A673 (cell line): ENCODE measurements at regions not wholly inside any gene's neighbourhood (a gene's known extent, or its start where the extent isn't known, plus 50 kb on each side); places are given as distances from the start of the nearest gene placed in this dataset.

Experiments used
- BruUV-seq: library from RNA; stranded (reverse); fragments of 400-500 nt; replicated peaks from 2 replicates; lab custom pipeline; 2021; lab: Mats Ljungman, UMichigan
- CTCF ChIA-PET: fragments of 300-600 bp; sonication (Branson Sonifier 250); formaldehyde crosslinking; loops from one replicate; lab custom pipeline; 2022; ENCODE audit warnings: antibody characterized with exemption; lab: Charles Lee
- POLR2A ChIA-PET: fragments of 300-600 bp; sonication (Branson Sonifier 250); formaldehyde crosslinking; loops from one replicate; lab custom pipeline; 2022; ENCODE audit warnings: antibody characterized with exemption; ENCODE audit not compliant: low non-redundant PET; lab: Charles Lee
- DNase-seq: peaks from one replicate; pipeline ENCODE4 v3.0.0-alpha.2; 2015; ENCODE audit warnings: low spot score
- H3K27ac ChIP-seq: fragments of 200-600 bp; sonication (generic); 2 replicates; pipeline ENCODE4 v1.5.1; 2016; ENCODE audit warnings: mixed run types, low read depth, mild to moderate bottlenecking, mixed read lengths, antibody characterized with exemption, low read length; ENCODE audit not compliant: poor library complexity, severe bottlenecking
- H3K27me3 ChIP-seq: fragments of 200-600 bp; sonication (generic); replicated peaks from 2 replicates; pipeline ENCODE4 v1.6.1; 2017; ENCODE audit warnings: mixed run types, low read depth, mild to moderate bottlenecking, mixed read lengths, antibody characterized with exemption, low read length; ENCODE audit not compliant: insufficient read depth, poor library complexity
- H3K36me3 ChIP-seq: fragments of 200-600 bp; sonication (generic); 2 replicates; pipeline ENCODE4 v1.6.1; 2016; ENCODE audit warnings: mixed run types, mild to moderate bottlenecking, mixed read lengths, antibody characterized with exemption, low read length; ENCODE audit not compliant: insufficient read depth, poor library complexity, severe bottlenecking
- H3K4me1 ChIP-seq: fragments of 200-600 bp; sonication (generic); 2 replicates; pipeline ENCODE4 v1.6.1; 2017; ENCODE audit warnings: mixed run types, mild to moderate bottlenecking, mixed read lengths, antibody characterized with exemption, low read length; ENCODE audit not compliant: insufficient read depth, poor library complexity, severe bottlenecking
- H3K4me3 ChIP-seq: fragments of 200-600 bp; sonication (generic); 2 replicates; pipeline ENCODE4 v1.5.1; 2016; ENCODE audit warnings: low read depth, mixed run types, mild to moderate bottlenecking, mixed read lengths, low read length; ENCODE audit not compliant: poor library complexity, severe bottlenecking
- H3K9me3 ChIP-seq: fragments of 200-600 bp; sonication (generic); 2 replicates; pipeline ENCODE4 v1.6.1; 2016; ENCODE audit warnings: mixed run types, low read depth, mild to moderate bottlenecking, mixed read lengths, antibody characterized with exemption, low read length; ENCODE audit not compliant: poor library complexity, severe bottlenecking
- CTCF ChIP-seq: fragments of 300-800, 200-600 bp; sonication (generic); conservative IDR thresholded peaks from 2 replicates; pipeline ENCODE4 v1.5.1; 2017; ENCODE audit warnings: low read depth, mild to moderate bottlenecking, antibody characterized with exemption, low read length, moderate library complexity, mixed read lengths
- EZH2 ChIP-seq: fragments of 200-600 bp; sonication (generic); IDR thresholded peaks from 2 replicates; pipeline ENCODE4 v1.6.1; 2017; ENCODE audit warnings: borderline replicate concordance, low read depth, mild to moderate bottlenecking, mixed read lengths, antibody characterized with exemption, low read length; ENCODE audit not compliant: poor library complexity, severe bottlenecking
- intact Hi-C: fragments of 100-400 bp; cut with micrococcal nuclease; formaldehyde crosslinking; loops from one replicate; pipeline ENCODE4 v1.10.0; 2022; ENCODE audit not compliant: unreplicated experiment

- H3K4me3 ChIP-seq = no peak overlapping the region
- H3K9me3 ChIP-seq = no peaks in the 10 kb centered on the region
- no peak for DNase-seq
- ChIA-PET POLR2A (no interaction called here), CTCF (no interaction called here)
- BruUV-seq = no TSS peak
- no peak overlapping the region for H3K27ac ChIP-seq
- no peaks in the 10 kb centered on the region for H3K4me1 ChIP-seq
- intact Hi-C loops = no loop called here
- no peaks in the 10 kb centered on the region for H3K36me3 ChIP-seq
- H3K27me3 ChIP-seq = no peaks in the 10 kb centered on the region
- TF ChIP-seq EZH2 = no peak
- no peak for TF ChIP-seq CTCF
Measured at GRCh38 chr2:104572834-104573233, 281.1 kb upstream of the POU3F3 start.

- H3K27ac ChIP-seq = no peak overlapping the region
- no peak overlapping the region for H3K4me3 ChIP-seq
- BruUV-seq = no TSS peak
- H3K27me3 ChIP-seq = no peaks in the 10 kb centered on the region
- intact Hi-C loops = no loop called here
- H3K4me1 ChIP-seq = no peaks in the 10 kb centered on the region
- no peak for TF ChIP-seq CTCF
- TF ChIP-seq EZH2 = no peak
- ChIA-PET CTCF (no interaction called here), POLR2A (no interaction called here)
- DNase-seq = no peak
- H3K9me3 ChIP-seq = no peaks in the 10 kb centered on the region
- H3K36me3 ChIP-seq = no peaks in the 10 kb centered on the region
Measured at GRCh38 chr2:104574367-104574766, 279.5 kb upstream of the POU3F3 start.

- no peak overlapping the region for H3K4me3 ChIP-seq
- ChIA-PET CTCF (no interaction called here), POLR2A (no interaction called here)
- no peaks in the 10 kb centered on the region for H3K9me3 ChIP-seq
- no peak for DNase-seq
- intact Hi-C loops = no loop called here
- no peak for TF ChIP-seq CTCF
- TF ChIP-seq EZH2 = no peak
- H3K27ac ChIP-seq = no peak overlapping the region
- no peaks in the 10 kb centered on the region for H3K27me3 ChIP-seq
- no peaks in the 10 kb centered on the region for H3K36me3 ChIP-seq
- BruUV-seq = no TSS peak
- H3K4me1 ChIP-seq = no peaks in the 10 kb centered on the region
Measured at GRCh38 chr2:104577143-104577542, 276.8 kb upstream of the POU3F3 start.
